ENCODE measurements at regions not wholly inside any gene's neighbourhood (a gene's known extent, or its start where the extent isn't known, plus 50 kb on each side); places are given as distances from the start of the nearest gene placed in this dataset.

DNA sequence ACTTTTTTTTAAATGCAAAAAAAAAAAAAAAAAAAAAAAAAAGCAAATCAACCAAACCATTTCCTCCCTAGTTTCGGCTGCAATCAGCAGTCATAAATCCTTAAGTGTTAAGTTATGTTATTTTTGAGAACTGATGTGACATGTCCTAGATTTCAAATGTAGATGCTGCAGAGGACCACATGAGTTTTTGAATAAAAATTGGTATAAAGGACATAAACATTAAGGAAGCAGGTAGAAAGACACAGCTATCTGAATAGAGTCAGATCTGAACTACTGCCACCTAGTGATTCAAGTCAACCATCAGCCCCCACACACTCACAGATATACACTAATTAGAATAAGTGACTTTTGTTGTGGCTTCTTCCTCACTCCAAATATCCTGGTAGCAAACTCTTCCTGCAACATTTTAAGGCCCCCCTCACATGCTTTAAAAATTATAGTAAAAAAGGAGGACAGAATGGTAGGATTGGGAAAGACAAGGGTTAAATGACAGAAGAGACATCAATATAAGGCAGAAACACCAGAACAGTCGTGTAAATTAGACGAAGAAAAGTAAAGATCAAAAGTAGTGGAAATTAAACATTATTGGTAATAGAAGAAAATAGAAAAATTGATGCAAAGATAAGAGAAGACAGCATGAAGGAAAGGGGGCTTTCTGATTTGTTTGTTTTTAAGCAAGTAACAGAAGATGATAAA lies 394.5 kb upstream of the ATP2B1 start:
- TF ChIP-seq GATA3 (IDR thresholded peaks at IDR 0.05; ENCODE audit: low read depth, low read length) (no peak), GATA2 (IDR thresholded peaks at IDR 0.05; ENCODE audit: low read depth, low read length) (no peak)

DNA sequence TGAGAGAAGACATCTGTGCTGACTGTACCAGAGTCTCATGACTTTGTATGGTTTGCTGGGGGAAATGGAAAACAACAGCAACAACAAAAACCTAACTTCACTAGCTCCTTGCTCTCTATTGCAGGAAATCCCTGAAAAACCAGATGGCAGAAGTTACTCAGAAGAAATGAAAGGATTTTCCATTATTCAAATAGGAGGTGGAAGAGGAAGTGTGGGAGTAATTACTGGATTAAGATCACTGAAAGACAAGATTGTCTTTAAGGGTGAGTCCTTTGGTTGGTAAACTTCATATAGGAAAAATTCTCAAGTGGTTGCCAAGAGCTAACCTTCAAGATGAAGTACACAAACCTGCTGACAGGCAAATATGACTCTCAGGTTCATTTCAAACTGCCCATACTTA lies 391.9 kb upstream of the ATP2B1 start:
- TF ChIP-seq GATA2 (IDR thresholded peaks at IDR 0.05; ENCODE audit: low read depth, low read length) (no peak), GATA3 (IDR thresholded peaks at IDR 0.05; ENCODE audit: low read depth, low read length) (no peak)

GRCh38 chr12:90099288-90099687 lies 390.6 kb upstream of the ATP2B1 start:
- TF ChIP-seq GATA3 (IDR thresholded peaks at IDR 0.05; ENCODE audit: low read depth, low read length): no peak
- TF ChIP-seq GATA2 (IDR thresholded peaks at IDR 0.05; ENCODE audit: low read depth, low read length): no peak

GRCh38 chr12:90098132-90098779 lies 389.6 kb upstream of the ATP2B1 start:
- TF ChIP-seq GATA3 (IDR thresholded peaks at IDR 0.05; ENCODE audit: low read depth, low read length) (no peak), GATA2 (IDR thresholded peaks at IDR 0.05; ENCODE audit: low read depth, low read length) (no peak)

- TF ChIP-seq GATA3 (IDR thresholded peaks at IDR 0.05; ENCODE audit: low read depth, low read length) (no peak), GATA2 (IDR thresholded peaks at IDR 0.05; ENCODE audit: low read depth, low read length) (no peak)
Observed at GRCh38 chr12:90091809-90092208, 383.2 kb upstream of the ATP2B1 start.

DNA sequence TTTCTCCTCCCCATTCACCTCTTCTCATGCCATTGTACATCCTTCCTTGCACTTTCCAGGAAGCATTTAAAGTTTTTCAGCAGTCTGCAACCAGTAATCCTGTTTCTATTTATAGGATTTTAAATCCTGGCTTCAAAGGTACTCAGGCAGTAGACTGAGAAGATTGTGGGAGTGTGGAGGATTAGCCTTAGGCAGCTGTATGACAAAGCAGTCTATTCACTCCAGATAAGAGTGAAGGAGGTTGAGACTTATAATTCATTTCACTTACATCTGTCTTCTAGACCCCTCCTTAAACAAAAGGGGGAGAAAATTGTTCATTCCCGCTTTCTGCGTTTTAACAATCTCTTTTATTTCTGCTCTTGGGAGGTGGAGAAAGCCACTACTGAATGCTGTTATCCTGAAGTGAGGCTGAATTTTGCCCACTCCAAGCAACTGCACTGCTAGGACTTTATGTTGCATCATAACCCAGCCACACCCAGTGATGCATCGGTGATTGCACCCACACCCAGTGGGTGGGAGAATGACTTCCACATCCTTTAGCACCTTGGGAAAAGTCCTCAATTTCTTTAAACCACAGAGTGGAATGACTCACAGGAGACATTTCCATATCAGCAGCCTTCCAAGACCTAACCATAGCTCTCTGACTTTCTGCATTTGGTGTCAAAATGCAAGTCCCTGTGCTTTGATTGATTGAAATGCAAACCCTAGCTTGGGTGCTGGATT lies 382.5 kb upstream of the ATP2B1 start:
- no peak for TF ChIP-seq GATA2 (IDR thresholded peaks at IDR 0.05; ENCODE audit: low read depth, low read length)
- TF ChIP-seq GATA3 (IDR thresholded peaks at IDR 0.05; ENCODE audit: low read depth, low read length): no peak

GRCh38 chr12:90086281-90086680 lies 377.6 kb upstream of the ATP2B1 start:
- no peak for TF ChIP-seq GATA3 (IDR thresholded peaks at IDR 0.05; ENCODE audit: low read depth, low read length)
- TF ChIP-seq GATA2 (IDR thresholded peaks at IDR 0.05; ENCODE audit: low read depth, low read length): no peak

DNA sequence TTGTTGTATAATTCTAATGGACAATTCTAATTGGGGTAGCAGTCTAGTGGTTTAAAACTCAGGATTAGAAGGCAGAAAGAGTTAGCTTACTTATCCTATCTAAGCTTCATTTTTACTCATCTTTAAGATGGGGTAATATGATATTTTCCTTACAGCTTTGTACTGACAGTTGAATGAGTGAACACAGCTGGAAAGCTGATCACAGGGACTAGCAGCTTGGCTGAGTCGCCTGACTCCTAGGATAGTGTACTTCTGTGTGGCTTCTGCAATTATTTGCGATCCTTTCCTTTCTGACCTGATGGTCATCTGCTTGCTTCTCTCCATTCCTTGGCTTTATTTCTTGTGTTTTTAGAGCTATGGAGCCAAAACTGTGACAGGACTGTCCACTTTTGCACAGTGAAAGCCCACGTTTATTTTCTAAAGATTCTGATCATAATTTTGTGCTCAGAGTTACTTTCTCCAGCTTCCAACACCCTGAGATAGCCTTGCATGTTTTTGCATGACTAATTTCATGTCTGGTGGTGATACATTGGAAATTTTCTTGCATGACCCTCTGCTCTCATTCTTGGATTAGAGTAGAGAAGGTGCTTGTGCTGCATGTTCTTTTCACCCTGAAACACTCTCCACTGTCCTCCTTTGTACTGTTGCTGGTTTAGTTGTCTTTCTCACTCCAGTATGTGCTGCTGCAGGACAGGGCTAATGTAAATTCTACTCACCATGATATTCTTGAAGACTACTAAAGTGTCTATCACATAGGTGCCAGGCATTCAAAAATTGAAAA lies 377.0 kb upstream of the ATP2B1 start:
- TF ChIP-seq GATA2 (IDR thresholded peaks at IDR 0.05; ENCODE audit: low read depth, low read length) (no peak), GATA3 (IDR thresholded peaks at IDR 0.05; ENCODE audit: low read depth, low read length) (no peak)

- TF ChIP-seq GATA3 (IDR thresholded peaks at IDR 0.05; ENCODE audit: low read depth, low read length): no peak
- no peak for TF ChIP-seq GATA2 (IDR thresholded peaks at IDR 0.05; ENCODE audit: low read depth, low read length)
Observed at GRCh38 chr12:90084018-90084417, 375.4 kb upstream of the ATP2B1 start.

DNA sequence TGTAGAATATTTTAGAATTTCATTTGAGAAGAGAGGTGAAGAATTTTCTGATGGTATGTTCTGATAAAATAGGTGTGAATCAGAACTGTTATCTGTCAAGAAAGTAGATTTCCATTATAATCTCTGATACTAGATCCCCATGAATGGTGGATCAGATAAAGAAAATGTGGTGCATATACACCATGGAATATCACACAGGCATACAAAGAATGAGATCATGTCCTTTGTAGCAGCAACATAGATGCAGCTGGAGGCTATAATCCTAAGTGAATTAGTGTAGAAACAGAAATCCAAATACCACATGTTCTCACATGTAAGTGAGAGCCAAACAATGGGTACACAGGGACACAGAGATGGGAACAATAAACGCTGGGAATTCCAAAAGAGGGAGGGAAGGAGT lies 372.0 kb upstream of the ATP2B1 start:
- TF ChIP-seq GATA2 (IDR thresholded peaks at IDR 0.05; ENCODE audit: low read depth, low read length) (no peak), GATA3 (IDR thresholded peaks at IDR 0.05; ENCODE audit: low read depth, low read length) (no peak)

DNA sequence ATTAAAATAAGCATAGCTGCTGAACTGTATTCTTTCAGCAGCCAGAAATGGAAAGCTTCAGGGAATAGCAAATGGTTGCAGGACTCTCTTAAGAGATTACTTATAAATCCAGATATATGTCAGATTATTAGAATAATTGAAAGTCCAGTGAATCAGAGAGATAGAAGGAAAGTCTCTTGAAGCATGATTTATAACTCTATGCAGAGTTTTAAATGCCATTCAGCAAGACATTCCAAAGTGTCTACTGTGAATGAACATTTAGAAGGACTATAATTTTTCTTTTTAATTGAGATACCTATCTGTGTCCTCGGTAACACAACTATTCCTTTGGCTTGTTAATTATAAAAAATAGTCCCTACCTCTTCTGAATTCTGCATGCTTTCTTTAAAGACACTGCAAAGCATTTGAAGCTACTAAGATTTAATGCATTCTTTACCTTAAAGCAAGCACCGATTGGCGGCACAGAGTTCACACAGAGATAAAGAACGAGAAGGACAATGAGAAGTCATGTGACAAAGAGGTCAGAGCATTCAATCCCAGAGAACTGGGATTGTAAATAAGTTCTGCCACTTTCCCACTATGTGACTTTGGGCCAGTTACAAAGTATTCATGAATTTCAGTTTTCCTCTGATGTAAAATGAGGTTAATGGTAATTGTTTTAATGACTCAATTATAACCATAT lies 371.0 kb upstream of the ATP2B1 start:
- TF ChIP-seq GATA2 (IDR thresholded peaks at IDR 0.05; ENCODE audit: low read depth, low read length) (no peak), GATA3 (IDR thresholded peaks at IDR 0.05; ENCODE audit: low read depth, low read length) (no peak)

GRCh38 chr12:90078344-90078743 lies 369.7 kb upstream of the ATP2B1 start:
- TF ChIP-seq GATA2 (IDR thresholded peaks at IDR 0.05; ENCODE audit: low read depth, low read length) (no peak), GATA3 (IDR thresholded peaks at IDR 0.05; ENCODE audit: low read depth, low read length) (no peak)

GRCh38 chr12:90077756-90078155 lies 369.1 kb upstream of the ATP2B1 start:
- TF ChIP-seq GATA3 (IDR thresholded peaks at IDR 0.05; ENCODE audit: low read depth, low read length): no peak

Measured in SH-SY5Y (cell line).